Uterus (tissue), 3 donors: ENCODE measurements at regions not wholly inside any gene's neighbourhood (a gene's known extent, or its start where the extent isn't known, plus 50 kb on each side); places are given as distances from the start of the nearest gene placed in this dataset.
A peak's percentile ranks its signal among the peaks of the same experiment; 100 is the strongest.

Source experiments
- DNase-seq, 2 donors: peaks; one replicate each; pipeline ENCODE4 v3.0.0-alpha.2; 2019 to 2020
- H3K27ac ChIP-seq, 2 donors: fragments of 200-600 bp; sonication (generic); 1 replicate in 1 of 2; 2 replicates in 1 of 2; pipeline ENCODE4 v1.5.1; 2016 to 2018
- H3K27me3 ChIP-seq, 2 donors: fragments of 200-600 bp; sonication (generic); one replicate each; pipeline ENCODE4 v1.5.1; 2018 to 2019; ENCODE audit warnings: control low read depth in 1 of 2
- H3K36me3 ChIP-seq, 2 donors: fragments of 200-600 bp; sonication (generic); one replicate each; pipeline ENCODE4 v1.5.1; 2019; ENCODE audit warnings: control low read depth in 1 of 2
- H3K4me1 ChIP-seq, 2 donors: fragments of 200-600 bp; sonication (generic); one replicate each; pipeline ENCODE4 v1.5.1; 2018 to 2019; ENCODE audit warnings: control low read depth in 1 of 2
- H3K4me3 ChIP-seq, 2 donors: fragments of 200-600 bp; sonication (generic); 1 replicate in 1 of 2; 2 replicates in 1 of 2; pipeline ENCODE4 v1.5.1; 2018 to 2019; ENCODE audit warnings: mild to moderate bottlenecking in 1 of 2
- H3K9me3 ChIP-seq, 2 donors: fragments of 200-600 bp; sonication (generic); one replicate each; pipeline ENCODE4 v1.5.1; 2019; ENCODE audit warnings: control low read depth in 1 of 2
- POLR2A ChIP-seq, 2 donors: fragments of 450-650 bp; IDR thresholded peaks; one replicate each; pipeline ENCODE4 v1.6.1; 2016; ENCODE audit warnings: antibody characterized with exemption in 2 of 2, mild to moderate bottlenecking in 1 of 2, moderate library complexity in 1 of 2
- intact Hi-C: fragments of 100-400 bp; cut with DNase I; formaldehyde crosslinking; loops from one replicate; pipeline ENCODE4 v1.15.1; 2023; ENCODE audit warnings: low total_unique reads
- TF ChIP-seq, protein P1 (sequence below), 4 experiments: fragments of 200-600 bp in 2 of 4; fragments of 450-650 bp in 2 of 4; sonication (generic) in 2 of 4; IDR thresholded peaks; one replicate each; pipeline ENCODE4 v1.5.1; 2016 to 2019; ENCODE audit warnings: antibody characterized with exemption in 4 of 4, mild to moderate bottlenecking in 2 of 4, moderate library complexity in 1 of 4
- donor health status: DM: yes; HTN: yes; CAD: no.

DNA sequence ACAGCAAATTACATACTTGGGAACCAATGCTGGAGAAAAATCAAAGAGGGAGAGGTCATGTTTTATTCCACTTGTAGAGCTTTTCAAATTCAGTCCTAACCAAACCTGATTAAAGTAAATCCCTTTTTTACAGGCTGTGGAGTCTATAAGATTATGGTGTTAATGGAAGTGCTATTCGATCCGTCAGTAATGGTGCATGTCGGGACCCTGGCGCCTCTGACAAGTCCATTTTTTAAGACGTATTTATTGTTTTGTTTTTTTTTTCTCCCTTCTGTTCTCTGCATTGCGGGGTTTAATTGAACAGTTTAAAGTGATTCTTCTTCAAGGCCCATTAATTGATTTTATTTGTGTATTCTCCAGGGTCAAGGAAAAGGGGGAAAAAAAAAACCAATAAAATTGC, 725.9 kb downstream of the TUSC7 start:
- no peak for TF ChIP-seq POLR2A (IDR thresholded peaks at IDR 0.05)
- TF ChIP-seq, protein P1, sequence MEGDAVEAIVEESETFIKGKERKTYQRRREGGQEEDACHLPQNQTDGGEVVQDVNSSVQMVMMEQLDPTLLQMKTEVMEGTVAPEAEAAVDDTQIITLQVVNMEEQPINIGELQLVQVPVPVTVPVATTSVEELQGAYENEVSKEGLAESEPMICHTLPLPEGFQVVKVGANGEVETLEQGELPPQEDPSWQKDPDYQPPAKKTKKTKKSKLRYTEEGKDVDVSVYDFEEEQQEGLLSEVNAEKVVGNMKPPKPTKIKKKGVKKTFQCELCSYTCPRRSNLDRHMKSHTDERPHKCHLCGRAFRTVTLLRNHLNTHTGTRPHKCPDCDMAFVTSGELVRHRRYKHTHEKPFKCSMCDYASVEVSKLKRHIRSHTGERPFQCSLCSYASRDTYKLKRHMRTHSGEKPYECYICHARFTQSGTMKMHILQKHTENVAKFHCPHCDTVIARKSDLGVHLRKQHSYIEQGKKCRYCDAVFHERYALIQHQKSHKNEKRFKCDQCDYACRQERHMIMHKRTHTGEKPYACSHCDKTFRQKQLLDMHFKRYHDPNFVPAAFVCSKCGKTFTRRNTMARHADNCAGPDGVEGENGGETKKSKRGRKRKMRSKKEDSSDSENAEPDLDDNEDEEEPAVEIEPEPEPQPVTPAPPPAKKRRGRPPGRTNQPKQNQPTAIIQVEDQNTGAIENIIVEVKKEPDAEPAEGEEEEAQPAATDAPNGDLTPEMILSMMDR (IDR thresholded peaks at IDR 0.05): no peak
- Histone ChIP-seq H3K4me3 (no peak overlapping the region), H3K36me3 (no peaks in the 10 kb centered on the region), H3K4me1 (no peaks in the 10 kb centered on the region), H3K27me3 (no peaks in the 10 kb centered on the region), H3K9me3 (no peaks in the 10 kb centered on the region), H3K27ac (no peak overlapping the region)
- intact Hi-C loops: no loop called here
- no peak for DNase-seq

GRCh38 chr3:117439812-117440211, 730.2 kb downstream of the TUSC7 start:
- intact Hi-C loops: no loop called here
- Histone ChIP-seq H3K4me3 (no peak overlapping the region), H3K27ac (no peak overlapping the region), H3K9me3 (no peaks in the 10 kb centered on the region), H3K27me3 (no peaks in the 10 kb centered on the region), H3K36me3 (no peaks in the 10 kb centered on the region), H3K4me1 (no peaks in the 10 kb centered on the region)
- no peak for TF ChIP-seq POLR2A (IDR thresholded peaks at IDR 0.05)
- TF ChIP-seq, protein P1 (IDR thresholded peaks at IDR 0.05): peak in 1 of 4 experiments; percentile 6
- no peak for DNase-seq

DNA sequence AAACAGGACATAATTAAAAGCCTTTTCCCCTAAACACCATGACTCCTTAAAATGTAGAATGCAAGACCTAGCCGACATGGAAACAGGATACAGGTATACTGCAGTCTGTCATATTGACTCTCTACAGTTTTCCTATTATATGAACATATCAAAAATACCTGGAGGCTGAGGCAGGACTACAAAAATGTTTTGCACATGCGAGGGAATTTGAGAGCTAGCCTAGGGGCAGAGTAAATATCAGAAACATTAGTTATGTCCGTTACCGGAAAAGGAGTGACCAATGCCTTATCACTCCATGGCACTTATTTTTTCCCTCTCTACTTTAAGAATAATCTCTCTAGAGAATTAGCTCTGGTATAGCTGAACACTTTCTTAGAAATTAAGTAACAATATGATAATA, 732.3 kb downstream of the TUSC7 start:
- Histone ChIP-seq H3K27ac (no peak overlapping the region), H3K27me3 (no peaks in the 10 kb centered on the region), H3K4me3 (no peak overlapping the region), H3K4me1 (no peaks in the 10 kb centered on the region), H3K36me3 (no peaks in the 10 kb centered on the region), H3K9me3 (no peaks in the 10 kb centered on the region)
- TF ChIP-seq POLR2A (IDR thresholded peaks at IDR 0.05): no peak
- TF ChIP-seq, protein P1 (IDR thresholded peaks at IDR 0.05): no peak
- no peak for DNase-seq
- intact Hi-C loops: no loop called here

DNA sequence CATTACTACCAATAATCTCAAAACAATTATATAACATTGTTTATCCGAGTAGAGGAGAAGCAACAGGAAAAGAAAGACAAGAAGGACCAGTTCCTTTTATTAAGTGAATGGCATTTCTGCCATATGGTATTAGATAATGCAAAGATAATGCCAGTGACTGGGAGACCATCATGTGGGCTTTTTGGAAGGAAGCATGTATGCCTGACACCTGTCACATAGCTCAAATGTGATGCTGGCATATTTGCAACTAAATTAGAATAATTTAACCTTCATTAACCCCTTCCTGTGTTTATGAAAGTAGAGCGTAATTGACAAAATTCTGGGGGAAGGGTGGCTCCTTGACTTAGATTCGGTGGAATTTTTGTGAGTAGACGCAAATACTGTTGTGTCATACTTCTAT, 733.0 kb downstream of the TUSC7 start:
- Histone ChIP-seq H3K4me3 (no peak overlapping the region), H3K27me3 (no peaks in the 10 kb centered on the region), H3K9me3 (no peaks in the 10 kb centered on the region), H3K36me3 (no peaks in the 10 kb centered on the region), H3K4me1 (no peaks in the 10 kb centered on the region), H3K27ac (no peak overlapping the region)
- intact Hi-C loops: no loop called here
- no peak for DNase-seq
- TF ChIP-seq POLR2A (IDR thresholded peaks at IDR 0.05): no peak
- TF ChIP-seq, protein P1 (IDR thresholded peaks at IDR 0.05): no peak

DNA sequence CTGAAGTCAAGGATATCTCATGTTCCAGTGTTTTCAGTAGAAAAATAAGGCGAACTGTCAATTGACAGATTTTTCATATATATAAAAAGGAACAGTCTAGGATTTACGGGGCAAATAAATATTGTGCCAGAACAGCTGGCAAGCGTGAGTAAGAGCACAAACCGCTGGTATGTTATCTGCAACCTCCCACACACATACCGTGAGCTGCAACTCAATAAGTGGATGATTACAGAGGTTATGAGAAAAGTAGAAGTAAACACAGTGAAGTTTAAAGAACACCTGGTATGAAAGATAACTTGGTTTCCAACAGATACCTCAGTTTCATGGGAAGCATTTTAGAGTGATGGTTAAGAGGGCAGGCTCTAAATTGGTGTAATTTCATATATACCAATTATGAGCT, 733.4 kb downstream of the TUSC7 start:
- DNase-seq: no peak
- intact Hi-C loops: no loop called here
- Histone ChIP-seq H3K27ac (no peak overlapping the region), H3K36me3 (no peaks in the 10 kb centered on the region), H3K4me3 (no peak overlapping the region), H3K4me1 (no peaks in the 10 kb centered on the region), H3K9me3 (no peaks in the 10 kb centered on the region), H3K27me3 (no peaks in the 10 kb centered on the region)
- TF ChIP-seq POLR2A (IDR thresholded peaks at IDR 0.05): no peak
- TF ChIP-seq, protein P1 (IDR thresholded peaks at IDR 0.05): no peak
